PC-9 (cell line): ENCODE measurements at regions not wholly inside any gene's neighbourhood (a gene's known extent, or its start where the extent isn't known, plus 50 kb on each side); places are given as distances from the start of the nearest gene placed in this dataset.

Source experiments
- CTCF ChIP-seq: fragments of 200-600 bp; sonication (generic); conservative IDR thresholded peaks from 2 replicates; pipeline ENCODE4 v1.6.1; 2017; ENCODE audit warnings: mixed run types, antibody characterized with exemption, mild to moderate bottlenecking, moderate library complexity
- EZH2 ChIP-seq: fragments of 200-600 bp; sonication (generic); IDR thresholded peaks from 2 replicates; pipeline ENCODE4 v1.8.0; 2017; ENCODE audit warnings: antibody characterized with exemption, low read depth

- no peak for TF ChIP-seq CTCF
- no peak for TF ChIP-seq EZH2
Observed at GRCh38 chr12:107501681-107502080, 183.9 kb upstream of the PWP1 start.
